HCT116 (cell line): ENCODE measurements at regions not wholly inside any gene's neighbourhood (a gene's known extent, or its start where the extent isn't known, plus 50 kb on each side); places are given as distances from the start of the nearest gene placed in this dataset. TPM values are rescaled to one million over a fixed set of nuclear protein-coding genes. Genes with fewer than 3 reads are reported as not detected.

Source experiments
- ATAC-seq: fragments of 200-7000 bp; cut with Tn5 transposase; 2 replicates; pipeline ENCODE4 v1.9.1; 2020; ENCODE audit warnings: mild to moderate bottlenecking, moderate library complexity
- BruUV-seq: library from RNA; stranded (reverse); fragments of 400-500 nt; replicated peaks from 2 replicates; lab custom pipeline; 2021; lab: Mats Ljungman, UMichigan
- CTCF ChIA-PET: fragments of 300-600 bp; sonication (Branson Sonifier 250); formaldehyde crosslinking; loops from one replicate; lab custom pipeline; 2021; ENCODE audit warnings: antibody characterized with exemption; lab: Charles Lee
- POLR2A ChIA-PET: fragments of 300-600, 350-600 bp; sonication (Branson Sonifier 250); formaldehyde crosslinking; loops from one replicate; lab custom pipeline; 2021; ENCODE audit warnings: antibody characterized with exemption; lab: Charles Lee
- RAD21 ChIA-PET, 2 experiments: fragments of 300-600 bp; sonication (Branson Sonifier 250); formaldehyde crosslinking; loops; one replicate each; lab custom pipeline; 2023; ENCODE audit warnings: low total read pairs in 2 of 2; ENCODE audit not compliant: uncharacterized antibody in 2 of 2, unreplicated experiment in 2 of 2, low non-redundant PET in 1 of 2; lab: Charles Lee
- DNase-seq: peaks from one replicate; pipeline ENCODE4 v3.0.0-alpha.2; 2010; ENCODE audit warnings: low read depth, low spot score
- H2AFZ ChIP-seq: fragments of 200-600 bp; shearing (Covaris generic), sonication (generic); 2 replicates; pipeline ENCODE4 v1.6.1; 2017; ENCODE audit warnings: low read depth, mixed run types, mixed read lengths, antibody characterized with exemption, low read length; ENCODE audit not compliant: poor library complexity, severe bottlenecking
- H3K27ac ChIP-seq: 2 replicates; pipeline ENCODE4 v1.5.1; 2012; ENCODE audit warnings: low read depth, low read length
- H3K27me3 ChIP-seq: fragments of 200-600 bp; sonication (generic); 2 replicates; pipeline ENCODE4 v1.6.1; 2016; ENCODE audit warnings: mixed run types, low read length, mixed read lengths; ENCODE audit not compliant: insufficient read depth
- H3K36me3 ChIP-seq, 2 experiments: fragments of 200-500 bp in 1 of 2; fragments of 200-600 bp in 1 of 2; sonication (Bioruptor generic) in 1 of 2; sonication (generic) in 1 of 2; 2 replicates each; pipeline versions ENCODE4 v1.5.1 to v1.6.1; 2014 to 2016; ENCODE audit warnings: low read length in 2 of 2, inconsistent platforms in 1 of 2, mixed read lengths in 1 of 2, mixed run types in 1 of 2; ENCODE audit not compliant: insufficient read depth in 2 of 2, control insufficient read depth in 1 of 2
- H3K4me1 ChIP-seq, 2 experiments: fragments of 200-600 bp in 1 of 2; sonication (generic) in 1 of 2; 2 replicates each; pipeline versions ENCODE4 v1.5.1 to v1.6.1; 2012 to 2017; ENCODE audit warnings: low read length in 2 of 2, inconsistent platforms in 1 of 2, mild to moderate bottlenecking in 1 of 2, mixed read lengths in 1 of 2, mixed run types in 1 of 2, moderate library complexity in 1 of 2; ENCODE audit not compliant: insufficient read depth in 2 of 2, control insufficient read depth in 1 of 2
- H3K4me2 ChIP-seq: fragments of 200-600 bp; sonication (generic); 2 replicates; pipeline ENCODE4 v1.6.1; 2017; ENCODE audit warnings: mixed run types, low read length, mixed read lengths
- H3K4me3 ChIP-seq, 2 experiments: fragments of 200-600 bp in 1 of 2; sonication (generic) in 1 of 2; replicated peaks in 1 of 2; 2 replicates each; pipeline ENCODE4 v1.5.1; 2011 to 2016; ENCODE audit warnings: low read length in 2 of 2, control low read depth in 1 of 2, low read depth in 1 of 2, mild to moderate bottlenecking in 1 of 2, mixed read lengths in 1 of 2, mixed run types in 1 of 2
- H3K79me2 ChIP-seq: fragments of 200-600 bp; sonication (generic); 2 replicates; pipeline ENCODE4 v1.6.1; 2017; ENCODE audit warnings: mild to moderate bottlenecking, mixed run types, low read length, moderate library complexity, mixed read lengths; ENCODE audit not compliant: insufficient read depth
- H3K9ac ChIP-seq: fragments of 200-600 bp; sonication (generic); 2 replicates; pipeline ENCODE4 v1.6.1; 2016; ENCODE audit warnings: low read length, mixed read lengths
- H3K9me2 ChIP-seq: fragments of 200-600 bp; sonication (generic), shearing (Covaris generic); 2 replicates; pipeline ENCODE4 v1.6.1; 2017; ENCODE audit warnings: mixed run types, mild to moderate bottlenecking, moderate library complexity; ENCODE audit not compliant: insufficient read depth
- H3K9me3 ChIP-seq, 2 experiments: fragments of 200-500 bp in 1 of 2; fragments of 200-600 bp in 1 of 2; sonication (Bioruptor generic) in 1 of 2; sonication (generic) in 1 of 2; 2 replicates each; pipeline ENCODE4 v1.6.1; 2014 to 2017; ENCODE audit warnings: low read length in 2 of 2, mixed read lengths in 2 of 2, inconsistent platforms in 1 of 2, low read depth in 1 of 2, mild to moderate bottlenecking in 1 of 2, mixed run types in 1 of 2, moderate library complexity in 1 of 2; ENCODE audit not compliant: control insufficient read depth in 1 of 2, insufficient read depth in 1 of 2
- H4K20me1 ChIP-seq: fragments of 200-600 bp; sonication (generic), shearing (Covaris generic); 2 replicates; pipeline ENCODE4 v1.6.1; 2017; ENCODE audit warnings: mixed run types, mild to moderate bottlenecking, moderate library complexity; ENCODE audit not compliant: insufficient read depth
- EGR1 ChIP-seq: IDR thresholded peaks from 2 replicates; pipeline ENCODE4 v1.6.1; 2012; ENCODE audit warnings: low read depth
- ELF1 ChIP-seq: IDR thresholded peaks from 2 replicates; pipeline ENCODE4 v1.6.1; 2012; ENCODE audit warnings: low read depth, borderline replicate concordance
- FOSL1 ChIP-seq: IDR thresholded peaks from 2 replicates; pipeline ENCODE4 v1.6.1; 2012; ENCODE audit warnings: low read depth
- SP1 ChIP-seq: IDR thresholded peaks from 2 replicates; pipeline ENCODE4 v1.6.1; 2012; ENCODE audit warnings: low read depth
- SRF ChIP-seq: IDR thresholded peaks from 2 replicates; pipeline ENCODE4 v1.6.1; 2012; ENCODE audit warnings: low read depth
- YY1 ChIP-seq: IDR thresholded peaks from 2 replicates; pipeline ENCODE4 v1.6.1; 2011; ENCODE audit warnings: low read length, low read depth, moderate library complexity, mild to moderate bottlenecking; ENCODE audit not compliant: insufficient replicate concordance; ENCODE audit errors: extremely low read depth
- ZFX ChIP-seq: fragments of 450-650 bp; IDR thresholded peaks from 2 replicates; pipeline ENCODE4 v1.6.1; 2017
- ZNF274 ChIP-seq: fragments of 200-500 bp; sonication (Bioruptor generic); IDR thresholded peaks from 2 replicates; pipeline ENCODE4 v1.6.1; 2014; ENCODE audit warnings: mild to moderate bottlenecking, low read depth, low read length, inconsistent platforms
- intact Hi-C: fragments of 100-400 bp; cut with micrococcal nuclease; formaldehyde crosslinking; loops from 2 replicates; pipeline ENCODE4 v1.10.0; 2022
- microRNA-seq: library from miRNA; unstranded; fragments of <30 nt; microRNA quantifications from one replicate; pipeline ENCODE4, GENCODE V29; 2016; ENCODE audit warnings: borderline number of aligned reads

DNA sequence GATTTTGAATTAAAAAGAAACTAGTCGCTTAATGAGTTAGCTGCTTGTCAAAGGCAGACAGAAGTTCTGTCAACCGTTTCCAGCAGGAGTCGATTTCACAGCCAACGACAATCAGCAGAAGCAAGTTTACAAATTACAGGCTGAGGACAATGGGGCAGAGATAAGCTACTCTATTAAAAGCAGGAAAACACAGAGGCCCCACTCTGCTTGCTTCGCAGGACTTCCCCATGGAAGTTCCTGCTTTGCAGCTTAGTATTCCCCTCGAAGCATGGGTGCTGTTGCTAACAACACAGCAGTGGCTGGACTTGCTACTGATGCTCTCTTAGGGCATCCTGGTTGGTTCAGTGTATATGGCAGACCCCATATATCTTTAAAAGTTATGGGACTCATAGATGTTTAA lies 50.8 kb upstream of the KLF6 start (continued):
- no peak for TF ChIP-seq ZFX
- no peak for TF ChIP-seq SP1
- TF ChIP-seq FOSL1 = no peak
- no peak for TF ChIP-seq EGR1
- TF ChIP-seq YY1 = no peak
- TF ChIP-seq ELF1 = no peak
- TF ChIP-seq, all 23 proteins: peak for 0

DNA sequence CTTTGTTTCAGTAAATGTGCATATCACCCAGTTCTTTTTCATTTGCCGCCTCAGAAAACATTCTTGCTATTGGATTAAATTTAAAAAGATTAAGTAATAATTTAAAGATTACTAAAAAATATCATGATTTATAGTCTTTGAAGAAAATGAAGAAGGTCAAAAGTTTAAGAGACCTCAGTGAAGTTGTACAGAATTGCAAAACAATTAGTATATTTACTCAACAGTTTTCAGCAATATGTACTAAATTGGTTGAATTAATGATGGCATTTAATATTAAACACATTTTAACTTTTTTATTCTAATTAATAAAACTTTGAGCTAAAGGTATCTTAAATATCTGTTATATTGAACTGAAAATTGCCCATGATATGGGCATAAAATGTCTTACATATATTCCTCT lies 49.9 kb upstream of the KLF6 start:
- Histone ChIP-seq H3K27me3 (no peaks in the 10 kb centered on the region), H3K79me2 (no peaks in the 10 kb centered on the region), H3K4me2 (no peak overlapping the region), H3K4me3 (no peak overlapping the region), H3K36me3 (no peaks in the 10 kb centered on the region), H4K20me1 (no peaks in the 10 kb centered on the region), H3K9ac (no peak overlapping the region), H3K4me1 (peaks cover 0 to 13% of the 10 kb centered on the region in 2 experiments; a peak in 2 of 4 replicates), H3K9me2 (no peaks in the 10 kb centered on the region), H3K27ac (no peak overlapping the region), H3K9me3 (no peaks in the 10 kb centered on the region), H2AFZ (no peak overlapping the region)
- ChIA-PET RAD21 (no interaction called here), CTCF (no interaction called here), POLR2A (no interaction called here)
- no TSS peak for BruUV-seq
- no peak for ATAC-seq
- intact Hi-C loops = no loop called here
- DNase-seq = no peak
- no peak for TF ChIP-seq ZNF274
- no peak for TF ChIP-seq SRF

Small RNAs in the stretch of these regions (microRNA-seq; reads per million reads assigned to microRNA genes)
- gene MIR6078 = not detected
